Right renal pelvis (tissue), 4 donors: ENCODE measurements at regions not wholly inside any gene's neighbourhood (a gene's known extent, or its start where the extent isn't known, plus 50 kb on each side); places are given as distances from the start of the nearest gene placed in this dataset.

Experiments
- DNase-seq, 4 donors: peaks; one replicate each; pipeline ENCODE4 v3.0.0-alpha.2; 2013; ENCODE audit warnings: low read depth in 4 of 4, low spot score in 3 of 4, missing footprints in 1 of 4

- DNase-seq: no peak
Observed at GRCh38 chr11:116603728-116604323, 169.0 kb downstream of the BUD13 start.

GRCh38 chr11:116602637-116602942 lies 170.2 kb downstream of the BUD13 start:
- DNase-seq: no peak

- no peak for DNase-seq
Observed at GRCh38 chr11:116601814-116602636, 170.8 kb downstream of the BUD13 start.

GRCh38 chr11:116600930-116601329 lies 171.9 kb downstream of the BUD13 start:
- DNase-seq: no peak

GRCh38 chr11:116598556-116598955 lies 174.2 kb downstream of the BUD13 start:
- no peak for DNase-seq

GRCh38 chr11:116598036-116598435 lies 174.8 kb downstream of the BUD13 start:
- DNase-seq: no peak

GRCh38 chr11:116596346-116597260 lies 176.2 kb downstream of the BUD13 start:
- no peak for DNase-seq

GRCh38 chr11:116595305-116595880 lies 177.4 kb downstream of the BUD13 start:
- DNase-seq: no peak

GRCh38 chr11:116590844-116591570 lies 181.8 kb downstream of the BUD13 start:
- no peak for DNase-seq

- DNase-seq: no peak
Observed at GRCh38 chr11:116589402-116589801, 183.4 kb downstream of the BUD13 start.

- no peak for DNase-seq
Observed at GRCh38 chr11:116586392-116586791, 186.4 kb downstream of the BUD13 start.

GRCh38 chr11:116582571-116582970 lies 190.2 kb downstream of the BUD13 start:
- no peak for DNase-seq

- DNase-seq: no peak
Observed at GRCh38 chr11:116581349-116581748, 191.4 kb downstream of the BUD13 start.

GRCh38 chr11:116580799-116581198 lies 192.0 kb downstream of the BUD13 start:
- no peak for DNase-seq

- no peak for DNase-seq
Observed at GRCh38 chr11:116579857-116580727, 192.7 kb downstream of the BUD13 start.

GRCh38 chr11:116579031-116579653 lies 193.6 kb downstream of the BUD13 start:
- DNase-seq: no peak

- no peak for DNase-seq
Observed at GRCh38 chr11:116577956-116578355, 194.8 kb downstream of the BUD13 start.

GRCh38 chr11:116577273-116577672 lies 195.5 kb downstream of the BUD13 start:
- DNase-seq: no peak

GRCh38 chr11:116576526-116576925 lies 196.3 kb downstream of the BUD13 start:
- no peak for DNase-seq
